GM19025 (cell line): ENCODE measurements at regions not wholly inside any gene's neighbourhood (a gene's known extent, or its start where the extent isn't known, plus 50 kb on each side); places are given as distances from the start of the nearest gene placed in this dataset.

ENCODE experiments used
- ATAC-seq: cut with Tn5 transposase; IDR thresholded peaks from one replicate; pipeline ENCODE4 v1.9.1; 2021; ENCODE audit warnings: mild to moderate bottlenecking, low read depth, moderate library complexity; ENCODE audit not compliant: unreplicated experiment

DNA sequence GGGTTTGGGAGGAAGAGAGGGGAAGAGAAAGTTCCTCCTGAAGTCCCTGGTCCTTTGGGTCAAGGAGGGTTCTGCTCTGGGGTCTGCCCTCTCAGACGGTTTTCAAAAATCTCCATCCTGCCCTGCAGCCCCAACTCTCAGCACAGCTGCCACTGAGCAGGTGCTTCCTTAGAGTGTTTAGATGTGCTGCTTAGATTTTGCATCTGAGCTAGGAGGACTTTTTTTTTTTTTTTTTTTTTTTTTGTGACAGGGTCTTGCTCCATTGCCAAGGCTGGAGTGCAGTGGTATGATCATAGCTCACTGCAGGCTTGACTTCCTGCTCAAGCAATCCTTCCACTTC is 324.9 kb upstream of the POU3F1 start:
- no peak for ATAC-seq

DNA sequence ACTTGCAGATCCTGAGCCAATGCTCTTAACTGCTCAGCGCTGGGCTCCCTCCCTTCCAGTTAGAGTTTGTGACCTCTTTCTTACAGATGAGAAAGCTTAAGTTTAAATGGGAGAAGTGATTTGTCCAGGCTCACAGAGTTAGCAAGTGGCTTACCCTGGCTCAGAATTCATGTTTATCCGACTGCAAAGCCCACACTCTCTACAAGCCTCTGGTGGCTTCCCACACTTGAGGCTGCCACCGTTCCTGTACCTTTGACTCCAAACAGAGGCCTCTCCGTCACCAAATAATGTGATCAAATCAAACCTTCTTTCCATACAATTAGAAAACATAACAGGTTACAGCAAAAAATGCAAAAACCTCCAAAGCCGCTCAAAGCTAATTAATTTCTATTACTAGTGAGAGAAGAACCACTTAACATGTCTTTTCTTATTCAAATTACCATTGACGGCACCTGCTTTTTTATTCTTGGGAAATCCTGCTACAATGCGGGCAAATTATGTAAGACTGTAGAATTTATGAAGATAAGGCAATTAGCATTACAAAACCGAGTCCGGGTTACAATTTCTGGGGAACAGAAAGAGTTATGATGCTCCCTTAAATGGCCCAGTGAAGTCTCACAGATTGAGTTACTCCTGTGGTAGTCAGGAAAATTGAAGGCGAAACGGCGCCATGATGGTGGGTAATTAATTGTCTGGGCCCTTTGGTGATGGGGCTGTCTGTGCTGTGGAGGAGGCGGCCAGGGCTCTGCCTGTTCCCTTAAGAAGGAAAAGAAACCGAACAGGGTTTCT is 324.3 kb upstream of the POU3F1 start:
- ATAC-seq: no peak

DNA sequence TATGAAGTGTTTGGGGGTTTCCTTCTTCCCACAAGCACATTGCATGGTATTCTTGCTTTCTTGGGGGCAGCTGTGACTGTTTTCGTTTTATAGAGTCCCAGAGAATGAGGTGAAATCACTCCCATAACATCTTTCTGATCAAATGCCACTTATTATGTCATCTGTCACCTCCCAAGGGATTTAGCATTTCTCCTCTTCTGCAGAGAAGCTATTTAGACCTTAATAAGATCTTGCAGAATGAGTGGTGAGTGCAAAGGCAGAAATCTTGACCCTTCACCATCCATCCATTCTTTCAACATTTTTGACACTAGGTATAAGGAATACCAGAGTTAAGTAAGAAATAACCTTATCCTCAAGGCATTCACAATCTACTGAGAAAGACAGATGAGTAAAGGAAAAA is 318.6 kb upstream of the POU3F1 start:
- no peak for ATAC-seq

DNA sequence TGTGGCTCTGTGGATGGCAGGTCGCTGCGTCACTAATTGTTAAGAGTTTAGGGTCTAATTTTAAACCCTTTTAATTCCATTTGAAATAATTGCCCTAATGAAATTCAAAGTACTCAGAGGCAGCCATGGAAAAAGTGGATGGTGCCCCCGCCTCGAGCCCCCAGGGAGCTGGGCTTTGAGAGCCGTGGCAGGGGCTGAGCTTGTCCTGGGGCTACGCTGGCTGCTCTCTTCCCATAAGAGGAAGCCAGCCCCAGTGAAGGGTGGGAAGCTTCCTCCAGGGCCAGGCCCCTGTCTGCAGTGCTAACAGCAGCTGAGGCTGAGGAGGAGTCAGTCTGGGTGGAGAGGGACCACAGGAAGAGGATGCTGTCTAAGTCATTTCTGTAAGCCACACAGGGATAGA is 315.0 kb upstream of the POU3F1 start:
- no peak for ATAC-seq

DNA sequence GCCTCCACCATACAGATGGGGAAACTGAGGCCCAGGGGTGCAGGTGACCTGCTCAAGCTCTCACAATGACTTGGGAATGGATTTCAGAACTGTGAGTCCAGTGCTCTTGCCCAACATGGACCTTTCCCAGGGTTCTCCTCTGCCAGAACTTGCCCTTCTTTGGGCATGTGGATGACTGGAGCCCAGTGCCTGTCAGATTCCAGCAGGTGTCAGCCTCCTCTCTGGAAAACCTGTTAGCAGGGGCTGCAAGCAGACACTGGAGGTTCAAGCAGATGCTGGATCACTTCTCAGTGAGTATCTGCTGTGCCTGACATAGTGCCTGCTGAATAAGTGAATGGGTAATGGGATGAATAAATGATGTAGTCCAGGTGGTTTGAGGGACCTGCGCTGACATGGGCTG is 314.2 kb upstream of the POU3F1 start:
- ATAC-seq: no peak

DNA sequence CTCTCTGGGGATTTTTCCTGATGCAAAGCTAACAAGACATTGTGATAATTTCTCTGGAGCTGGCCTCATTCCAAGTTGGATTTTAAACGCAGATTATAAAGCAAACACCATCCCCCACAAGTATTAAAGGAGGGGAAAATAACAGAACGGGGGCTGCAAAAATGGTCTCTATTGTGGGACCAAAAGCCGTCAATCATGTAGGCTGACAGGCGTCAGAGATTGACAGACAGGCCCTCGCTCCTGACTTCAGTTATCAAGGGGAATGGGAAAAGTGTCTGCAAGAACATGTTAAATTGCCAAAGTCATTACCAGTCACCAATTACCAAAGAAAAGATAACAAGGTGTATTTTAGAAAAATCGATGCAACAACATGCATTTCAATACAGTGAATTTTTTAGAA is 307.4 kb upstream of the POU3F1 start:
- no peak for ATAC-seq

DNA sequence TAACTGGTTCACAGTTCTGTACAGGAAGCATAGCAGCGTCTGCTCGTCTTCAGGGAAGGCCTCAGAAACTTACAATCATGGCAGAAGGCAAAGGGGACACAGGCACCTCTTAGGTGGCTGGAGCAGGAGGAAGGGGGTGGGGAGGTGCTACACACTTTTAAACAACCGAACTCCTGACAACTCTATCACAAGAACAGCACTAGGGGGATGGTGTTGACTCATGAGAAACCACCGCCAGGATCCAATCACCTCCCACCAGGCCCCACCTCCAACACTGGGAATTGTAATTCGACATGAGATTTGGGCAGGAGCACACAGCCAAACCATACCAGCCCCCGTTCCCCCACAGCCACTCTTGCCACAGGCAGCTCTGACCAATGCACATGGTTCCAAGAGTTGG is 306.3 kb upstream of the POU3F1 start:
- no peak for ATAC-seq

DNA sequence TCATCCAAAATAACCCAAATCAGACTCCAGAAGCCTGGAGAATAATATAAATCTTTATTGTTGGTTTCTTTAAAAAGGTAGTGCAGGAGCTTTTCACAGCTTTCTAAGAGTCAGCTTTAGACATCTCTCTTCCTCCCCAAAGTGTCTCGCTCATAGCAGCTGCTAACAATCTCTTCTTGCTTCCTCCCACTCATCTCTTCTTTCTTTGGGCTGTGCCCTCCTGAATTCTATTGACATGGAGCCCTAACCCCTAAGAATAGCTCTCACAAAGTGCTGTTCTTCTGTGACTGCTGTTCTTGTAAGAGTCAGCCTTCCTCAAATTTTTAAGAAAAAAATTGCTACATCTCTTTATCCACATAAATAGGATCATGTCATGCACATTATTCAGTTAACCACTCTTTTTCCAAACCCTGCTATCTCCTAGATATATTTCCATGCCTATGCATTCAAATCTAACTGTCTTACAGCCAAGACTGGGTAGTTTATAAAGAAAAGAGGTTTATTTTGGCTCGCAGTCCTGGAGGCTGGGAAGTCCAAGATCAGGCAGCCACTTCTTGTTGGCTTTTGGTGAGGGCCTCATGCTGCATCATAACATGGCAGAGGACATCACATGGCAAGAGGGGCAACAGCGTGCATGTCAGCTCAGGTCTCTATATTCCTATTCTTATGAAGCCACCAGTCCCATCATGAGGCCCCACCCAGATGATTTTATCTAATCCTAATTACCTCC is 301.0 kb upstream of the POU3F1 start:
- no peak for ATAC-seq

DNA sequence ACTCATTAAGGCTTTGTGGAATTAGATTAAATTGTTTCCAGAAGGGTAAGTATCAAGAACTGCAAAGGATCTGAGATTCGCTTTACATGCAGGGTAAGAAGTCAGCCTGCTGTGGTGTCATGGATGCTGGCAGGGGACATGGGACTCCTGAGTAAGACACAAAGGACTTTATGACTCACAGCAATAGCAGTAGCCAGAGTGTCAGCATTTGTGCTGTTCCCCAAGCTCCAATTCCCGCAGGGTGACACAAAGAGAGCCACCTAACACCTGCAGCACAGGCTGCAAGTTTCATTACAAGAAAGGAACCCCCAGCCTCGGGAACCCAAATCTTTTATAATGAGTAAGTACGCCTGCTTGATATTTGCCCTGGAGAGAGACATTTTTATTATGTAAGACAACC is 298.1 kb upstream of the POU3F1 start:
- ATAC-seq: no peak

DNA sequence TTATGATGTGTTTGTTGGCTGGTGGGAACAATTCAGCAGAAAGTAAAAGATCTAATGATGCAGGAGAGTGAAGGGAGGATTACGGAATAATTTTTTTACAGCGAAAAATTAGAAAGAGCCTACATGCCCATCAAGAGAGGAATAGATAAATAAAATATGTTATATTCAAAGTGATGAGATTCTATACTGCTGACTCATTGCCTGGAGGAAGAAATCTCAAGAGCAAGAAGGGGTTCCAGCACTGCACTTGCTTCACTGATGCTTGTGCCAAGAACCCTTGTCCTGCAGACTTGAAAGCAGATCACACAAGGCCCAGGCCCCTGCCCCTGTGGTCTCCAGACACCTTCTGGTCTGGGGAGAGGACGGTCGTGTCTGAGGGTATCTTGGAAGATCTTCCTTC is 295.1 kb upstream of the POU3F1 start:
- ATAC-seq: no peak

DNA sequence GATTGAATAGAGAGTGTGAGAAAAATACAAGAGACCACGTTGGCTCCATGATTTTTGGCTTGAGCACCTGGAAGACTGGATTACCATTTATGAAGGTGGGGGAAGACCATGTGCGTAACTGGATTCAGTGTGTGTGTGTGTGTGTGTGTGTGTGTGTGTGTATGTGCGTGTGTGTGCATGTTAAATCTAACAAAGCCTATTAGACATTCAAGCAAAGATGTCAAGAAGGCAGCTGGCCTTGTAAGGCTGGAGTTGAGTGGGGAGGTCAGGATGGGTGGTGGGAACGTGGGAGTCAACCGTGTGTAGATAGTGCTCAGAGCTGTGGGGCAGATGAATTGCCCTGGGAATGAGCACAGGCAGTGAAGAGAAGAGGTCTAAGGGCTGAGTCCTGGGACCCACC is 293.8 kb upstream of the POU3F1 start:
- ATAC-seq: no peak

DNA sequence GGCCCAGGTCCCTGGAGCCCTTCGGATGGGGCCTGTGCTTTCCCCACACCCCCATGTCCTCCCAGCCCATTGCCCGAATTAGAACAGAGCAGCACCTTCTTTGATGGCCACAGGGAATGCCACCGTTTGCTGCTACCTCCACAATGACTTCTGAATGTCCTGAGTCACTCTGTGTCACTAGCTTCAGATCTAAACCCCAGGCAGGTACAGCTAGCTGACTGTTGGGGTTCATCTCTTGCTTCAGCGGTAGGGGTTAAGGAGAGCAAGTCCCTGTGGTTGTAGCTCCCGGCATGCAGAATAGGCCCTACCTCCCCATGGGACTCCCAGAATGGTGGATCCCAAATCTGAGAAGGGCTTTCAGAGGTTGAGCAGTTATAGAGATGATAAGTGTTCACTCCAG is 291.1 kb upstream of the POU3F1 start:
- no peak for ATAC-seq

DNA sequence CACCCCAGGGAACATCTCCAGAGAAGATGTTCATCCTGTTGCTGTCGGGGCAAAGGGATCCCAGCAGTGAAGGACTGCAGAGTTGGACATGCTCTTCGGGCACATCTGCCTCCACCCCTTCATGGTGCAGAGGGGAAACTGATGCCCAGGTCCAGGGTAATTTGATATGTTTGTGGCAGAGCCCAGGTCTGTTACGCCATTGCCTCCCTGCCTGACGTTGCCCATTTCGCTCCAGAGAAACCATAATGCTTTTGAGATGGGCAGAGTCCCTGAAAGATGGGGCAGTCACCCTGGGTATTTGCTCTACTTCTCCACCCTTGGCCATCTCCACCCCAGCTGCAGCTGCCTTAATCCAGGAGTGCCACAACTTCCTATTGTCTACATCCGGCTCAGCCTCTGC is 290.4 kb upstream of the POU3F1 start:
- ATAC-seq: no peak

DNA sequence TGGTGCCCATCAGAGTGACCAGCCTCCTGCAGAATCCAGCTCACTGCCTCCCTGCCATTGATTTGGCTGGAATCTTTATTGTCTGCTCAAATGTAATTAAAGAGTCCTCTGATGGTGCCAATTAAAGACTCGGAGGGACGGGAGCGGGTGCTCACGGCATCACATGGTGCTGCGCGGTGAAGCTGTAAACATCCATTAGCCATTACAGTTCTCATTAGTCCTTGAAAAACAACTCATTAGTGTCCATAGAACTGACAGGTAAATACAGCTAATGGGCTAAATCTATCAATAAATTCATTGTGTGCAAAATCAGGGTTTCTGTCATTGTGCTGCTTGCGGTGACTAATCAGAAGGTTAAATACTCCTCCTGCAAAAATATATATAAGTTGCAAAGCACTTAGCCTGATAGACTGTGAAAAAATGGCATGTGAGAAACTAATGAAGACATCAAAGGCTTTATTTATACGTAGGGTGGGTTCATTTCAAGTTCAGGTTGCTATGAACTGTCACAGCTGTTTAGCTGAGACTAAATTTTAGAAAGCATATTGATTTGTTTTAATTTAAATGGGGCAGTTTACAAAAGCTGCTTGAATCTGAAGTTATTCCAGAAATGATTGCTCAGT is 289.8 kb upstream of the POU3F1 start:
- no peak for ATAC-seq

DNA sequence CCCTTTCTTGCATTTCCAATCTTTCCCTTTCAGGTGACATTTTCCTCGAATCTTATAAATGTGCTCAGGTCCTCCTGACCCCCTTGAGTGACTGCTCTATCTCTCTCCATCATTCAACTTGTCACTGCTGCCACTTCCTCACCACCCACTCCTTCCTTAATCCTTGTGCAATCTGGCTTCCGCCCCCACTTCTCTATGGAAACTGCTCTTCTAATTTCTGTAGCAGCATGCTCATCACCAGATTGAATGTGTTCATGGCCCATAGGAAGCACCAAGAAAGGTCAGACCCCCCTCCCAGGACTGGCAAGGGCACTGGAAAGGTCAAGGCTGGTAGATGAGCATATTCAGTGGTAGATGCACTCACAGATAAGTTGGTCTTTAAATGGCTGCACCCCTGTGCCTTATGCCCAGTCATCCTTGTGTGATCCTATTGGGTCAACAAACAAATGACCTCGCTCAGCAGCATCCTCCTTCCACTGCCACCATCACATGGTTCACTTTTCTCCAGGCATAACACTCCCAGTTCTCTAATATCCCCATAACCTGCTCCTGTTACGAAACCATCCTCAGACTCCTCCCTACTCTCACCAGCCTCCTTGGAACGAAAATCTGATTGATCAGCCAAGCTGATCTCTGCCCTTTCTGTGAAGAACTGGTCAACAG is 288.5 kb upstream of the POU3F1 start:
- ATAC-seq: no peak

DNA sequence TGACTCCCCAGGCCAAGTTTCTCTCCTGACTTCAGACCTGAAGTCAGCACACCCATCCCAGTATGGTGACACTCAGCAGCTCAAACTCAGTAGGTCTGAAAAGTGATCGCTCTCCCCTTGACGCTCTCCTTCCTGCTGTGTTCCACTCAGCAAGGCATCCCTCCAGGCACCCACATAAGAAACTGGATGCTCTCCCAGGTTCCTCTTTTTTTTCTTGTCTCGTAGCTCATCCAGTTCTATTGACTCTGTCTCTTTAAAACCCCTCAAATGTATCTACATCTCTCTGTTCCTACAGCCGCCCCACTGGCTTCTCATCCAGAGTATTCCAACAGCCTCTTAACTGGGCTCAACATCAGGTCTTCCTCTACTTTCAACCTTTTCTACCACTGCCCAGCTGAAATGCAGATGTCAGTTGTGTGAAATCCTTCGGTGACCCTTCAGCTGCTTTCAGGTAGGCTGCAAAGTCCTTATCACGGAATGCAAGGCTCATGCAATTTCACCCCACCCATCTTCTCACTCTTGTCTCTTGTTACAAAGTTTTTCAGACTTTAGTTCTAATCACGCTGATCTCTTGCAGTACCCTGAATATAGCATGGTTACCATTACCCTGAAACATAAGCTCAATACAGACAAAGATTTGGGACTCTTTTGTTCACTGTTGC is 286.2 kb upstream of the POU3F1 start:
- ATAC-seq: no peak

DNA sequence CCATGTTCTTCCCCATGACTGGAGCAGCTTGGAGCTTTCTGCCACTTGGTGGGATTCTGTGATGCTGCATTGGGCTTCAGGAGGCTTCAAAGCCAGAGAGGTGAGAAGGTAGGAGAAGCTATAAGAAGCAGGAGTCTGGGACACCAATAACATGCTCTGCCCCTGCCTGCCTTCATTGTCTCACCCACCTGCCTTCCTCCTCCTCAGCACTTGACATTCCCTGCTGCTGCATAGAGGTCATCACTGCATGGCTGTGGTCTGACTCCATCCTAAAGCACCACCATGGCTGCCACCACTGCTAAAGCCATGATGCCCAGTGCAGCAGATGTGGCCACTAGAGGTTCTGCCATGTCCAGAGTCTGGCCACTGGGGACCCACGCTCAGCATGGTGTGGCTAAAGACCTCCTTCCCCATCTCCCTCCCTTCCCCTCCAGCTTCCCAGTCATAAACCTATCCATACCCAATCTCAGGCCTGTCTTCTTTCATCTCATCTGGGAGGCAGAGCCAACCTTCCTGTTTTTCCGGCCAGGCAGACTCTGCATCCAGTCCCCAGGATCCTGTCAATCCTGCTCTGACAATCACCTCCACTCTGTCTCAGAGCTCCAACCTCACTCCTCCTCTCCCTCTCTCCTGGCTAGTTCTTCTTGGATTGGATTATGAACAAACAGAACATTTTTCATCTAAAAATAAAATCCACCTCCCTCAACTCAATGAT is 285.1 kb upstream of the POU3F1 start:
- no peak for ATAC-seq

DNA sequence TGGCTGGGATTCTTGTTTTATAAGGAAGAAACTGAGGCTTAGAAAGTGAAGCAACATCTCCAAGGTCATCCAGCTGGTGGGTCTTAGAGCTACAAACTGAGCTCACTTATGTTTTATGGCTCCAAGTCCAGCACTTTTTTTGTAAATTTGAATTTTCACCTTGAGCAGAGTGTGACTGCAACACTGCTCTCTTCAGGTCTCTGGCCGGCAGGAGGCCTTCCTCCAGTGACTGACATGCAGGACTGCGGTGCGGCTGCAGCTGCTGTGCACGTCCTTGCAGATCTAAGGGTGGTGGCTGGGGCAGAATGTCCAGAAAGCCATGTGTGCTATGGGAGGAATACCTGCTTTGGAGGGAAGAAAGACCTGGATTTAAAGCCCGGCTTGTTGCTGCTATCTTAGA is 284.2 kb upstream of the POU3F1 start:
- no peak for ATAC-seq

DNA sequence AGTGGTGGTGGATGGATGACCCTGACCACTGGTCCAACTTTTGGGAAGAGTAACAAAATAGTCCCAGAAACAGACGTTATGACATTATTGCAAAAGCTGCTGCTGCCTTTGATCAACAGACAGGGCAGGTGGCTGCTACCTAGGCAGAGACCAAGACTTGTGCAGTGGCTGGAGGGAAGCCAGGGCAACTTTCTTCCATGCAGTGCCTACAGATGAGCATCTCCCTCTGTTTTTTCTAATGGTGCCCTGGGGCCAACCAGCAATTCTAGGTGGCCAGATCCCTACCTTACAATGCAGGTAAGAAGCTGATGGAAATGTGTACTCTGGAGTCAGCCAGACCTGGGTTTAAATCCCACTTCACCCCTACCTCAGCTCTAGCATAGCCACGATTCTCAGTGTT is 283.1 kb upstream of the POU3F1 start:
- no peak for ATAC-seq
